HEK293T (cell line): ENCODE measurements at regions not wholly inside any gene's neighbourhood (a gene's known extent, or its start where the extent isn't known, plus 50 kb on each side); places are given as distances from the start of the nearest gene placed in this dataset.

Experiments
- ARNT ChIP-seq: fragments of 450-650 bp; IDR thresholded peaks from 2 replicates; pipeline ENCODE4 v1.6.1; 2017; ENCODE audit warnings: mild to moderate bottlenecking
- BHLHE40 ChIP-seq: fragments of 450-650 bp; IDR thresholded peaks from 2 replicates; pipeline ENCODE4 v1.6.1; 2016; ENCODE audit warnings: mild to moderate bottlenecking, moderate library complexity, borderline replicate concordance
- CTBP1 ChIP-seq: fragments of 450-650 bp; IDR thresholded peaks from 2 replicates; pipeline ENCODE4 v1.6.1; 2016; ENCODE audit warnings: borderline replicate concordance
- FOXA1 ChIP-seq: fragments of 450-650 bp; IDR thresholded peaks from 2 replicates; pipeline ENCODE4 v1.6.1; 2016; ENCODE audit warnings: mild to moderate bottlenecking
- FOXK2 ChIP-seq: fragments of 450-650 bp; IDR thresholded peaks from 2 replicates; pipeline ENCODE4 v1.6.1; 2016; ENCODE audit warnings: mild to moderate bottlenecking
- FOXM1 ChIP-seq: fragments of 450-650 bp; IDR thresholded peaks from 2 replicates; pipeline ENCODE4 v1.6.1; 2017; ENCODE audit warnings: mild to moderate bottlenecking, borderline replicate concordance
- L3MBTL2 ChIP-seq: fragments of 450-650 bp; conservative IDR thresholded peaks from 2 replicates; pipeline ENCODE4 v1.6.1; 2016; ENCODE audit warnings: mild to moderate bottlenecking
- LEF1 ChIP-seq: fragments of 450-650 bp; IDR thresholded peaks from 2 replicates; pipeline ENCODE4 v1.6.1; 2017; ENCODE audit warnings: mild to moderate bottlenecking, borderline replicate concordance
- SP1 ChIP-seq: fragments of 450-650 bp; IDR thresholded peaks from 2 replicates; pipeline ENCODE4 v1.6.1; 2017
- SUZ12 ChIP-seq: fragments of 450-650 bp; IDR thresholded peaks from 2 replicates; pipeline ENCODE4 v1.6.1; 2016; ENCODE audit warnings: mild to moderate bottlenecking
- TARDBP ChIP-seq: fragments of 450-650 bp; IDR thresholded peaks from 2 replicates; pipeline ENCODE4 v1.6.1; 2016
- ZNF384 ChIP-seq: fragments of 450-650 bp; IDR thresholded peaks from 2 replicates; pipeline ENCODE4 v1.6.1; 2016

DNA sequence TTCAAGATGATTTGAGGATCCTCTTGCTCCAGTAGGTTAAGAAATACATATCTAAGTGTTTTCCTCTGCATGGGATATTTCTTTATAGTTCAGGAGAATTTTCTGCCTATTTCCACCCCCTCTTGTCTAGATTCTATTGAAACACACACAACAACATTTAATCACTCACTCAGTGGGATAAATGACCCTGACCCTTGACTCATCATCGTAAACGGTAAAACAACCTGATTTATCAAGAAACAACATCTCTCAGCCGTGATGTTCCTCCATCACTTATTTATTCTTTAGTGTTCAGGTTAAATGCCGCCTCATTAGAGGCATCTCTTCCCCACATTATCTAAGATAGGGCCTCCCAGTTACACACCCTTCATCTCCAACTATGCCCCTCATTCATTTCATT, 208.7 kb upstream of the FMN2 start:
- TF ChIP-seq FOXM1: no peak
- TF ChIP-seq LEF1: no peak
- no peak for TF ChIP-seq TARDBP
- TF ChIP-seq SP1: no peak
- no peak for TF ChIP-seq SUZ12
- no peak for TF ChIP-seq L3MBTL2
- no peak for TF ChIP-seq FOXA1
- no peak for TF ChIP-seq FOXK2
- no peak for TF ChIP-seq CTBP1
- TF ChIP-seq BHLHE40: no peak
- no peak for TF ChIP-seq ARNT
- TF ChIP-seq ZNF384: no peak
